Keratinocyte (primary cell): ENCODE measurements at regions not wholly inside any gene's neighbourhood (a gene's known extent, or its start where the extent isn't known, plus 50 kb on each side); places are given as distances from the start of the nearest gene placed in this dataset.

ENCODE experiments used
- DNase-seq: peaks from one replicate; pipeline ENCODE4 v3.0.0-alpha.2; 2011; ENCODE audit warnings: low read depth, missing footprints, low spot score
- FAIRE-seq: peaks from 2 replicates; lab custom pipeline; 2011; peaks lifted over from hg19 to GRCh38; lab: Jason Lieb, UNC
- H2AFZ ChIP-seq: 2 replicates; pipeline ENCODE4 v1.6.0; 2012; ENCODE audit warnings: low read length, control low read depth, inconsistent platforms; ENCODE audit not compliant: control insufficient read depth
- H3K27ac ChIP-seq: 2 replicates; pipeline ENCODE4 v1.5.1; 2011; ENCODE audit warnings: low read length; ENCODE audit not compliant: control insufficient read depth, insufficient read depth
- H3K27me3 ChIP-seq: 3 replicates; pipeline ENCODE4 v1.6.0; 2011; ENCODE audit warnings: low read length; ENCODE audit not compliant: control insufficient read depth, insufficient read depth; ENCODE audit errors: extremely low read depth
- H3K36me3 ChIP-seq, 2 experiments: 2 replicates in 1 of 2; 3 replicates in 1 of 2; pipeline ENCODE4 v1.5.1; 2011; ENCODE audit warnings: low read length in 2 of 2, mild to moderate bottlenecking in 1 of 2; ENCODE audit not compliant: control insufficient read depth in 2 of 2, insufficient read depth in 2 of 2; ENCODE audit errors: extremely low read depth in 1 of 2
- H3K4me1 ChIP-seq: 3 replicates; pipeline ENCODE4 v1.5.1; 2011; ENCODE audit warnings: low read length; ENCODE audit not compliant: control insufficient read depth, insufficient read depth; ENCODE audit errors: extremely low read depth
- H3K4me2 ChIP-seq: 3 replicates; pipeline ENCODE4 v1.6.0; 2011; ENCODE audit warnings: low read depth, low read length; ENCODE audit not compliant: control insufficient read depth, insufficient read depth; ENCODE audit errors: extremely low read depth
- H3K4me3 ChIP-seq, 3 experiments: fragments of 200-600 bp in 1 of 3; sonication (generic) in 1 of 3; 2 replicates in 2 of 3; 3 replicates in 1 of 3; pipeline ENCODE4 v1.5.1; 2011 to 2016; ENCODE audit warnings: low read length in 3 of 3, mild to moderate bottlenecking in 3 of 3, control low read depth in 2 of 3, inconsistent platforms in 1 of 3, low read depth in 1 of 3, mixed read lengths in 1 of 3, mixed run types in 1 of 3, moderate library complexity in 1 of 3; ENCODE audit not compliant: control insufficient read depth in 2 of 3, insufficient read depth in 2 of 3; ENCODE audit errors: extremely low read depth in 1 of 3
- H3K79me2 ChIP-seq: 2 replicates; pipeline ENCODE4 v1.6.0; 2012; ENCODE audit warnings: low read length; ENCODE audit not compliant: control insufficient read depth, insufficient read depth
- H3K9ac ChIP-seq: 3 replicates; pipeline ENCODE4 v1.6.0; 2011; ENCODE audit warnings: low read length; ENCODE audit not compliant: control insufficient read depth, insufficient read depth; ENCODE audit errors: extremely low read depth
- H3K9me1 ChIP-seq: 3 replicates; pipeline ENCODE4 v1.6.0; 2011; ENCODE audit warnings: low read length; ENCODE audit not compliant: control insufficient read depth, insufficient read depth; ENCODE audit errors: extremely low read depth
- H3K9me3 ChIP-seq: 2 replicates; pipeline ENCODE4 v1.5.1; 2012; ENCODE audit warnings: low read depth, low read length; ENCODE audit not compliant: control insufficient read depth
- H4K20me1 ChIP-seq: 3 replicates; pipeline ENCODE4 v1.6.0; 2011; ENCODE audit warnings: low read length; ENCODE audit not compliant: control insufficient read depth, insufficient read depth; ENCODE audit errors: extremely low read depth
- CTCF ChIP-seq, 3 experiments: IDR thresholded peaks in 1 of 3; conservative IDR thresholded peaks in 1 of 3; optimal IDR thresholded peaks in 1 of 3; 2 replicates in 2 of 3; 3 replicates in 1 of 3; pipeline versions ENCODE3 to v1.5.1; 2011; ENCODE audit warnings: low read length in 3 of 3, mild to moderate bottlenecking in 3 of 3, moderate library complexity in 2 of 3, control low read depth in 1 of 3, inconsistent platforms in 1 of 3; ENCODE audit not compliant: insufficient read depth in 2 of 3; ENCODE audit errors: extremely low read depth in 1 of 3
- EZH2 ChIP-seq: IDR thresholded peaks from one replicate; pipeline ENCODE4 v1.6.1; 2012; ENCODE audit warnings: inconsistent platforms, mild to moderate bottlenecking, low read length, moderate library complexity
- dilution Hi-C: fragments of 300-500 bp; cut with MboI; formaldehyde crosslinking; loops from one replicate; pipeline ENCODE4 v1.7.0; 2020; ENCODE audit warnings: low sequenced_read_pairs; ENCODE audit not compliant: extremely low pct_ligation_motif_present

DNA sequence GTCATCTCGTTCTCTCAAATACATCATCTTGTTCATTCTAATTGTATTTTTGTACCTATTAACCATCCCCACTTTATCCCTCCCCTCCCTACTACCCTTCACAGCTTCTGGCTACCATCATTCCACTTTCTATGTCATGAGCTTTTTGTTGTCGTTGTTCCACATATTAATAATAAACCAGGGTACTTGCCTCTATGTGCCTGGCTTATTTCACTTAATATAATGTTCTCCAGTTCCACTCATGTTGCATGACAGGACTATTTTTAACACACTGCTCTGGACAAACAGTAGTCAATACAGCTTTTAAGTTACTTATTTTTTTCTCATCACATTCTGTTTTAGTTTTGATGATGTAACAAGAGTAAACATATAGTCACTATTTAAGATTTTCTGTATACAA, 872.3 kb downstream of the SLITRK1 start:
- no peak for TF ChIP-seq CTCF (optimal IDR thresholded peaks at IDR 0.05 in 1 of 3, IDR thresholded peaks at IDR 0.05 in 1 of 3, conservative IDR thresholded peaks at IDR 0.05 in 1 of 3; ENCODE audit: extremely low read depth in 1 of 3, insufficient read depth in 2 of 3, low read length in 3 of 3)
- TF ChIP-seq EZH2 = no peak
- Histone ChIP-seq H4K20me1 (no peaks in the 10 kb centered on the region), H3K36me3 (no peaks in the 10 kb centered on the region), H2AFZ (no peak overlapping the region), H3K27ac (no peak overlapping the region), H3K4me1 (no peaks in the 10 kb centered on the region), H3K79me2 (no peaks in the 10 kb centered on the region), H3K9ac (no peak overlapping the region), H3K9me1 (no peaks in the 10 kb centered on the region), H3K4me3 (no peak overlapping the region), H3K9me3 (no peaks in the 10 kb centered on the region), H3K4me2 (no peak overlapping the region), H3K27me3 (no peaks in the 10 kb centered on the region)
- dilution Hi-C loops = no loop called here
- no peak for FAIRE-seq
- DNase-seq = no peak

GRCh38 chr13:83008212-83008929, 873.9 kb downstream of the SLITRK1 start:
- Histone ChIP-seq H3K4me1 (no peaks in the 10 kb centered on the region), H3K27ac (no peak overlapping the region), H3K9me3 (no peaks in the 10 kb centered on the region), H4K20me1 (no peaks in the 10 kb centered on the region), H3K27me3 (no peaks in the 10 kb centered on the region), H3K9me1 (no peaks in the 10 kb centered on the region), H3K79me2 (no peaks in the 10 kb centered on the region), H2AFZ (no peak overlapping the region), H3K4me2 (no peak overlapping the region), H3K36me3 (no peaks in the 10 kb centered on the region), H3K9ac (no peak overlapping the region), H3K4me3 (no peak overlapping the region)
- TF ChIP-seq CTCF (optimal IDR thresholded peaks at IDR 0.05 in 1 of 3, IDR thresholded peaks at IDR 0.05 in 1 of 3, conservative IDR thresholded peaks at IDR 0.05 in 1 of 3; ENCODE audit: extremely low read depth in 1 of 3, insufficient read depth in 2 of 3, low read length in 3 of 3) (no peak), EZH2 (no peak)
- DNase-seq (no peak), FAIRE-seq (no peak)
- dilution Hi-C loops = no loop called here
